Activated naive CD4-positive, alpha-beta T cell treated with anti-CD3 and anti-CD28 coated beads, Interleukin-2, amount 50 U/mL, for 72 hours (primary cell): ENCODE measurements at regions not wholly inside any gene's neighbourhood (a gene's known extent, or its start where the extent isn't known, plus 50 kb on each side); places are given as distances from the start of the nearest gene placed in this dataset.
"Not testable (repeated sequence)": the region's sequence is repeated elsewhere in the genome, so short reads cannot be mapped to it uniquely, and the experiment has no call there.

Experiments used
- ATAC-seq, 2 donors: fragments of 150-1000 bp; cut with Tn5 transposase; 2 replicates each; pipeline ENCODE4 v1.10.0; 2021; ENCODE audit warnings: mild to moderate bottlenecking in 2 of 2, moderate library complexity in 2 of 2
- DNase-seq, 2 donors: peaks; one replicate each; pipeline ENCODE4 v3.0.0; 2021 to 2022; ENCODE audit warnings: low spot score in 2 of 2
- H3K27ac Mint-ChIP-seq, 2 donors: one replicate each; pipeline ENCODE4 v1.8.0; 2022; ENCODE audit warnings: mild to moderate bottlenecking in 2 of 2, mixed read lengths in 2 of 2
- H3K36me3 Mint-ChIP-seq, 2 donors: one replicate each; pipeline ENCODE4 v1.8.0; 2022; ENCODE audit warnings: mixed read lengths in 2 of 2
- H3K9me3 Mint-ChIP-seq, 2 donors: one replicate each; pipeline ENCODE4 v1.8.0; 2022; ENCODE audit warnings: mixed read lengths in 2 of 2

DNA sequence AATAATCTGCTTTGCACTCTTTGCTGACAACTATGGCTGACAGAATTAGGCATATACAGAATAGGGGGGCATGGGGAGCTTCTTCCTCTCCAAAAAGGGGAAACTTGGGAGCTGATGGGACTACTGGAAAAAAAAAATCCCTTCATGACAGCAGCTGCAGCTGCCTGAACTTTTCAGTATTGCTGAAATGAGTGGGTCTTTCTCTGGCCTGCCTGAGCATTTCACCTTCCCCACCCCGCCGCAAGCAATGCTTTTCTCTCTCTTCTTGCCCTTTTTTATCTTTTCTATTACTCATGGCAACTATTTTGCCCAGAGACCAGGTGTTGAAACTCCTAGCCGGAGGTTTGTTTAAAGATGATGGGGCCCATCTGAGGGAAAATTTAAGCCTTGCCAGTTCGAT lies 244.9 kb downstream of the SEMA3D start:
- no peak overlapping the region for H3K27ac Mint-ChIP-seq
- ATAC-seq = no peak

GRCh38 chr7:84941291-84941690 lies 245.6 kb downstream of the SEMA3D start:
- Mint-ChIP-seq H3K27ac (no peak overlapping the region), H3K36me3 (no peaks in the 10 kb centered on the region), H3K9me3 (no peaks in the 10 kb centered on the region)
- DNase-seq (no peak), ATAC-seq (no peak)

More for the DNA sequence above, 244.9 kb downstream of the SEMA3D start:
- Mint-ChIP-seq H3K36me3 (no peaks in the 10 kb centered on the region), H3K9me3 (no peaks in the 10 kb centered on the region)
- DNase-seq = no peak

DNA sequence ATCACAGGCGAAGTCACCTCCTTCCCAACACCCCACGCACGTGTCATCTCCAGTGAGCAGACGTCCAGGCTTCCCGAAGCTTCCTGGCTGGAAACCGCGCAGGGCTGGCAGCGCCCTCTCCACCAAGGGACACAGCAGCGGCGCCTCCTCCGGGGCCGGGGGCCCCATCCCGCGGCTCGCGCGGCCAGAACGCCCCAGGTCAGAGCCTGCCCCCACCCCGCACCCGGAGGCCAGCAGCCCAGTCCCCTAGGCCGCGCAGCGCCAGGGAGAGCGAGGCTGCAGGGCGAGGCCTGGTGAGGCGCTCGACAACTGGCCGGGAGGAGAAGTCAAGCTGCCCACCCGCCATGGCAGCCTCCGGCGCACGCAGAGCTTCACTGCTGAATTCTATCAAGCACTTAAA lies 247.0 kb downstream of the SEMA3D start:
- DNase-seq (no peak), ATAC-seq (no peak)
- Mint-ChIP-seq H3K27ac (no peak overlapping the region), H3K36me3 (no peaks in the 10 kb centered on the region), H3K9me3 (no peaks in the 10 kb centered on the region)

DNA sequence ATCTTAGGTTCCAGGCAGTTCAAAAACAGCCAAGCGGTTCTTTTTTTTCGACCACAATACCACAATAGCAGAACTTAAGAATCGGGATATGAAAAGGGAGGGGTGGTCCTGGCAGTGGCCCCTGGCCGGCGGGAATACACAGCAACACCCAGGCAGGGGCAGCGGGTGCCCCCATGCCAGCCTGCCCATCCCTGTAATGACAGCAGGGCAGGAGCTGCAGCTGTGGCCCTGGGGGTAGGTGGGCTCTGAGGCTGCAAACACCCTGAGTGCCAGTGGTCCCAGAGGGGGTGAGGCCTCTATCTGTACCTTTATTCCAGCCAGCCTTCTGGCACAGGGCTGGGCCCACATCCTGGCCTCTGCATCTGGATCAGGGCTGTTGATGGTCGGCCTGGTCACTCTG lies 247.4 kb downstream of the SEMA3D start:
- Mint-ChIP-seq H3K27ac (no peak overlapping the region), H3K9me3 (no peaks in the 10 kb centered on the region), H3K36me3 (no peaks in the 10 kb centered on the region)
- ATAC-seq (no peak), DNase-seq (no peak)

DNA sequence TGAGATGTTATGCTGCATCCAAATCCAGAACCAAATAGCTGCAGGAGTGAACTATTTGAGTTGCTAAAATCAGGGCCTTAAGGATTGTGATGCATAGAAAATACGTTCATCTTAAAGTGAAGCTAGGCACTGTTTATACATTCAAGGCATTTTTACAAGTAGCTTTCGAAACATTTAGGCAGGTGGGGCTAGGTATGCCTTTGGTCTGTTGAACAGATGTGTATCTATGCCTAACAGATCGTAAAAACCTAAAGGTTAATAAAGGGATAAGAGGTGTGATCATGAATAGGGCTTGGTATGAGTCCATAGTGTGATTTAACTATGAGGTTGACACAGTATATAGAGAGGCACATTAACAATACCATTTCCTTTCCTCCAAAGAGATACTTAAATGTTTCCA lies 262.5 kb downstream of the SEMA3D start:
- H3K9me3 Mint-ChIP-seq = peaks cover 6 to 8% of the 10 kb centered on the region in 2 donors
- no peak for DNase-seq
- no peaks in the 10 kb centered on the region for H3K36me3 Mint-ChIP-seq
- no peak overlapping the region for H3K27ac Mint-ChIP-seq
- ATAC-seq = no peak

- DNase-seq (no peak), ATAC-seq (no peak)
- Mint-ChIP-seq H3K36me3 (no peaks in the 10 kb centered on the region), H3K9me3 (peaks cover 6 to 14% of the 10 kb centered on the region in 2 donors), H3K27ac (no peak overlapping the region)
Observed at GRCh38 chr7:84923348-84923747, 263.5 kb downstream of the SEMA3D start.

DNA sequence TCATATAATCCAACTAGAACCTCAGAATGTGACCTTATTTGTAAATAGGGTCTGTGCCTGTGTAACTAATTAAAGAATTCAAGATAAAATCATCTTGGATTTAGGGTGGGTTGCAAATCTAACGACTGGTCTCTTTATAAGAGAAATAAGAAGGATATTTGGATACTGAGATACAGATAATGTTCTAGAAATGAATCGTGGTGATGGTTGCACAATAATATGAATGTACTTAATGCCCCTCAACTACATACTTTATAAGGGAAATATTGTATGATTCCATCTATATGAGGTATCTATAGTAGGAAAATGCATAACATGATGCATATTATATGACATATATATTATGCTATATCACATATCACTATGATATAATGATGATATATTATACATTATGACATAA lies 265.7 kb downstream of the SEMA3D start:
- DNase-seq (no peak), ATAC-seq (no peak)
- H3K36me3 Mint-ChIP-seq = no peaks in the 10 kb centered on the region
- H3K27ac Mint-ChIP-seq = no peak overlapping the region
- H3K9me3 Mint-ChIP-seq = peaks cover 6 to 14% of the 10 kb centered on the region in 2 donors

- H3K9me3 Mint-ChIP-seq = peaks cover 6 to 14% of the 10 kb centered on the region in 2 donors
- not testable (repeated sequence) for H3K27ac Mint-ChIP-seq, H3K36me3 Mint-ChIP-seq, DNase-seq, ATAC-seq
Observed at GRCh38 chr7:84916973-84917372, 269.9 kb downstream of the SEMA3D start.

GRCh38 chr7:84916161-84916560 lies 270.7 kb downstream of the SEMA3D start:
- DNase-seq = no peak
- peaks cover 6 to 14% of the 10 kb centered on the region in 2 donors for H3K9me3 Mint-ChIP-seq
- no peak overlapping the region for H3K27ac Mint-ChIP-seq

DNA sequence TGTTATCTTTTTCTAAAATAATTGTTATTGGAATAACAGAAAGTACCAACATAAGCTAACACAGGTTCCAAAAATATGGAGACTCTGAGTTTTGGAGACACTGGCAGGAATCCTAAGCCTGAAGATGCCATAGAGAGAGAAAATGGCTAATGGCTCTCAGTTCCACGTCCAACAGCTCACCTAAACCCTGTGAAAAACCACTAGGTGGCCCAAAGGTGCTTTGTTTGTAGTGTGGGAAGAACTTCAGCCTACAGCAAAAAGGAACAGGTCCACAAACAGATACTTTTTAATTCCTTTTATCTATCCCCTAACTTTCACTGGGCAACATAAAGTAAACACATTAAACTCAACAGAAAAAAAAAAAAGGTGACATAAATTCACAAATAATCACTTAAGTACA lies 272.3 kb downstream of the SEMA3D start:
- no peak for DNase-seq
- peaks cover 0 to 6% of the 10 kb centered on the region in 2 donors for H3K9me3 Mint-ChIP-seq
- H3K36me3 Mint-ChIP-seq = no peaks in the 10 kb centered on the region
- H3K27ac Mint-ChIP-seq = no peak overlapping the region
- ATAC-seq = no peak

More at GRCh38 chr7:84916161-84916560, 270.7 kb downstream of the SEMA3D start:
- no peak for ATAC-seq
- H3K36me3 Mint-ChIP-seq = no peaks in the 10 kb centered on the region

DNA sequence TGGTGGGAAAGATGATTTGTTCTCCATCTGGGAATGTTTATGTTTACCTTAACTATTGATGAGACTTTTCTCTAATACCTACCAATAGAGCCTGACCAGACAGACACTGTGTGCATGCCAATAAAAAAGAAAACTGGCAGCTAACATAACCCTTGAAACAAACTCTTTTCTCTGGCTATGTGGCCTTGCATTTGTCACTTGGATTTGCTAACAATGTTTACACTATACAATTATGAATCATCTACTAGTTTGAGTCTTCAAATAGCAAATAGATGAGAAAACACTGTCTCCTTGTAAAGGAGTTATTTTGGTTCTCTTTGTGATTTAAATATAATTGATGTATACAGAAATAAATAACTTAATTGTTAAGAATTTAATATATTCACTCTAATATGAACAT lies 273.1 kb downstream of the SEMA3D start:
- DNase-seq = no peak
- Mint-ChIP-seq H3K9me3 (peaks cover 0 to 2% of the 10 kb centered on the region in 2 donors), H3K27ac (no peak overlapping the region), H3K36me3 (no peaks in the 10 kb centered on the region)
- ATAC-seq = no peak

DNA sequence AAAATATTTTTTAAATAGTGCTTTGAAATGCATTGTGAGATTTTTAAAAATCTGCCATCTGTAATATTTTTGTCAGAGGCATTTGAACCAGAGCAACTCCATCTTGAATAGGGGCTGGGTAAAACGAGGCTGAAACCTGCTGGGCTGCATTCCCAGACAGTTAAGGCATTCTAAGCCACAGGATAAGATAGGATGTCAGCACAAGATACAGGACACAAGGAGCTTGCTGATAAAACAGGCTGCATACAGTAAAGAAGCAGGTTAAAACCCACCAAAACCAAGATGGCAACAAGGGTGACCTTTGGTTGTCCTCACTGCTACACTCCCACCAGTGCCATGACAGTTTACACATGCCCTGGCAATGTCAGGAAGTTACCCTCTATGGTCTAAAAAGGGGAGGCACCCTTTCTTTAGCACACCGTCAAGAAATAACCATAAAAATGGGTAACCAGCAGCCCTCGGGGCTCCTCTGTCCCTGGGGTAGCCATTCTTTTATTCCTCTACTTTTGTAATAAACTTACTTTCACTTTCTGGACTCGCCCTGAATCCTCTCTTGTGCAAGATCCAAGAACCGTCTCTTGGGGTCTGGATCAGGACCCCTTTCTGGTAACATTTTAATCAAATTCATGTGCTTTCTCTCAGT lies 273.7 kb downstream of the SEMA3D start:
- Mint-ChIP-seq H3K9me3 (no peaks in the 10 kb centered on the region), H3K27ac (no peak overlapping the region), H3K36me3 (no peaks in the 10 kb centered on the region)
- ATAC-seq (no peak), DNase-seq (no peak)

DNA sequence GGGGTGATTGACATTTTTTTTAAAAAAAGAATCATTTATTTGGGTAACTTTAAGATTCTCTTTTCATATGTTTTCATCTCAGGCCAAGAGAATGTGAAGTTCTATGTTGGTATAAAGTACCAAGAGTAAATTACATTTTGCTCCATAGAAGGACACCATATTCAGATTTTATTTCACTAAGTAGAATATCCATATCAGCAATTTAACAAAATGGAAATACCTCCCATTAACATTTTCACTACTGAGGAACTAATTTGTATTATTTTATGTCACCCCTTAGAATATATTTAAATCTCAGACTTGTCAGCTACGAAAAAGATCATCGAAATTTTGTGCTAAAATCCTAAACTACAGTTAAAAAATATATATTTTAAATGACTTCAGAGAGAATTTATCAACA lies 274.3 kb downstream of the SEMA3D start:
- Mint-ChIP-seq H3K9me3 (no peaks in the 10 kb centered on the region), H3K27ac (no peak overlapping the region), H3K36me3 (no peaks in the 10 kb centered on the region)
- DNase-seq = no peak
- no peak for ATAC-seq

- Mint-ChIP-seq H3K9me3 (no peaks in the 10 kb centered on the region), H3K27ac (no peak overlapping the region), H3K36me3 (no peaks in the 10 kb centered on the region)
- no peak for ATAC-seq
- no peak for DNase-seq
Observed at GRCh38 chr7:84912018-84912417, 274.8 kb downstream of the SEMA3D start.

GRCh38 chr7:84911077-84911476 lies 275.8 kb downstream of the SEMA3D start:
- no peak for DNase-seq
- no peaks in the 10 kb centered on the region for H3K9me3 Mint-ChIP-seq
- H3K36me3 Mint-ChIP-seq = no peaks in the 10 kb centered on the region
- ATAC-seq = no peak
- no peak overlapping the region for H3K27ac Mint-ChIP-seq

GRCh38 chr7:84910322-84910721 lies 276.5 kb downstream of the SEMA3D start:
- not testable (repeated sequence) for ATAC-seq, H3K36me3 Mint-ChIP-seq, H3K27ac Mint-ChIP-seq, H3K9me3 Mint-ChIP-seq, DNase-seq

DNA sequence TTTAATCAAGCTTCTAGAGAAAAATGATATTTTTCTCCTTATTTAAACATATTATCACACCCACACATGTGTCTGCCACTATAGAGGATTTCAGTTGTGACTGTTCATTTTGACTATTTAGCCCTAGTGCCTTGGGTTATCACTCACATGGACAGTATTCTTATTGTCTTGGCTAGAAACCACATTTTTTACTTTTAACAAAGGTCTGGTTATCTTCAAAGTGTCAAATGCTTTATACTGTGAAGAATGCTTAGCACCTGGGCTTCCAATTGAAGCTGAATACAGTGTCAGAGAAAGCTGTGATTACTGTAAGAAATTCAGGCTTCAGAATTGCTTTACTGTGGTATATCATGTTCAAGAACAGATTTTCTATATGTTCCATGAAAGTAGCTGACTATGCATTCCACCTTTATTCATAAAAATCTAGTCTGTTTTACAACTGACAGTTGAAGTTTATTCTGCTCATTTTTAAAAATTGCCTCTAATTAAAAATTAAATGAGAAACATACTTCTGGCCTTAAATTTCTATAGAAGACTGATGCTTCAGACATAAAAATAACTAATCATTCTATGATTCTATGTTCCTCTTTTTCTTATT lies 278.6 kb downstream of the SEMA3D start:
- Mint-ChIP-seq H3K36me3 (no peaks in the 10 kb centered on the region), H3K27ac (no peak overlapping the region), H3K9me3 (peaks cover 0 to 1% of the 10 kb centered on the region in 2 donors)
- DNase-seq = no peak
- ATAC-seq = no peak

GRCh38 chr7:84906889-84907288 lies 280.0 kb downstream of the SEMA3D start:
- ATAC-seq (no peak), DNase-seq (no peak)
- Mint-ChIP-seq H3K27ac (no peak overlapping the region), H3K36me3 (no peaks in the 10 kb centered on the region), H3K9me3 (peaks cover 3 to 8% of the 10 kb centered on the region in 2 donors)
